Stimulated activated CD4-positive, alpha-beta T cell treated with anti-CD3 and anti-CD28 coated beads, TNF-alpha, amount 100 ng/mL, for 1 hour (primary cell): ENCODE measurements at regions not wholly inside any gene's neighbourhood (a gene's known extent, or its start where the extent isn't known, plus 50 kb on each side); places are given as distances from the start of the nearest gene placed in this dataset.

ENCODE experiments used
- DNase-seq, 3 donors: peaks; one replicate each; pipeline ENCODE4 v3.0.0-alpha.2; 2020; ENCODE audit warnings: low read depth in 3 of 3, low spot score in 1 of 3

DNA sequence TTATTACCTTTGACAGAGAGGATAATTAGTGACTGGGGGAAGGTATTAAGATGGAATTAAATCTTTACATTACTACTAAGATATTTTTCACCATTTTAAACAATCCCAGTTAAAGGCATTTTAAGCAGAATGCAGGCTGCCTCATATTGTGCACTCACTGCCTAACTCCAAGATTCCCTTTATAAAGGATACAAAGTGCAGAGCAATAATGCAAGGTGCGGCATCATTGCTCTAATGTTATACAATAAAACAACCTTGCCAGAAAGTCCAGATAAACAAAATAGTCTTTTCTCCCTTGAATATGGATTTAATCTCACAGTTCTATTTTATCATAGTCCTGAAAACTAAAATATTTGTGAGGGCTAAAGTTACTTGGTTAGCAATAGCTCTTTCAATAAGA is 1031.6 kb upstream of the SEMA6D start:
- DNase-seq = no peak

DNA sequence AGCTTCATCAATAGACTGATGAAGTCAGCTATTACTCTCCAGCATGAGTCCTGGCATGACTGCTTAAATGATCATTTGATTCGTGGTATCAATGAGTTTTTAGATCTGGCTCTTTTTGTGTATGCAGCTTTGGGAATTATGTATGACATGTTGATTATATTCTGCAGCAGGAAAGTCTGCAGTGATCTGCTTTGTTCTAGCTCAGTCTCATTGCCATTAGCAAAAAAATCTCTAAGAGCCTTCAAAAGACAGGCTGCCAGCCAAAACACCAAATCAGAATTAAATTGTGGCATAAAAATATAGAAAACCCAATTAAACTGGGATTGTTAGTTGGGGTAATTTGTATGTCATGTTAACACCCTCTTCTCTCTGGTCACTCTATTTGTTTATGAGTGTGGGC is 1021.0 kb upstream of the SEMA6D start:
- no peak for DNase-seq

DNA sequence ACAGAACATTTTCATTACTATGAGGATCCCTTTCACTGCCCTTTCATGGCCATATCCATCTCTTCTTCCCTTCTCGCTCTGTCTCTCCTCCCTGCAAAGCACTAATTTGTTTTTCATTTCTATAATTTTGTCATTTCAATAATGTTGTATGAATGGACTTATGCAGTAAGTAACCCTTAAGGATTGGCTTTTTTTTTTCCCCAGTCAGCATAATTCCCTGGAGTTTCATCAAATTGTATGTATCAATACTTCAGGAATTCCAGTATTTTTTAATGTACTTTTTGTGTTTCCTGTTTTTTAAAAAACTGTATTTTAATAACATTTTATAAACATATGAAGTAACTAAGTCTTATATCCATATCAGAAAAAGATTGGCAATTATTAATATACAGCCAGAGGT is 1016.0 kb upstream of the SEMA6D start:
- DNase-seq = no peak

DNA sequence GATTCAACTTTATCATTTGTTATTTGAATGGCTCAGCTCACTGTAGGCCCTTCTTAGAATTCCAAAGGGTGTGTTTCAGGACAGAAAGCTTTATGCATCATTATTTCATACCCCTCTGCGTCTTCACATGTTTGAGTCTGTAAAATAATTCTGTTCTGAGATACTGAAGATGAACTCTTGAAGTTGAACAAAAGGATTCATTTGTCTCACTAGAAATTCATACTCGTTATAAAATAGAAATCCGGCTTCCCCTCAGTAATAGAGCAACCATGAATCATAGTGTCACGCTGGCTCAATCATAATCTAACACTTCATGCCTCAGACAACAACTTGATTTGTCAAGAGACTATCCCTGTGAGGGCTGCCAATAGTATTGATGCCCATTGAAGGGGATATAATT is 1015.4 kb upstream of the SEMA6D start:
- DNase-seq = no peak

DNA sequence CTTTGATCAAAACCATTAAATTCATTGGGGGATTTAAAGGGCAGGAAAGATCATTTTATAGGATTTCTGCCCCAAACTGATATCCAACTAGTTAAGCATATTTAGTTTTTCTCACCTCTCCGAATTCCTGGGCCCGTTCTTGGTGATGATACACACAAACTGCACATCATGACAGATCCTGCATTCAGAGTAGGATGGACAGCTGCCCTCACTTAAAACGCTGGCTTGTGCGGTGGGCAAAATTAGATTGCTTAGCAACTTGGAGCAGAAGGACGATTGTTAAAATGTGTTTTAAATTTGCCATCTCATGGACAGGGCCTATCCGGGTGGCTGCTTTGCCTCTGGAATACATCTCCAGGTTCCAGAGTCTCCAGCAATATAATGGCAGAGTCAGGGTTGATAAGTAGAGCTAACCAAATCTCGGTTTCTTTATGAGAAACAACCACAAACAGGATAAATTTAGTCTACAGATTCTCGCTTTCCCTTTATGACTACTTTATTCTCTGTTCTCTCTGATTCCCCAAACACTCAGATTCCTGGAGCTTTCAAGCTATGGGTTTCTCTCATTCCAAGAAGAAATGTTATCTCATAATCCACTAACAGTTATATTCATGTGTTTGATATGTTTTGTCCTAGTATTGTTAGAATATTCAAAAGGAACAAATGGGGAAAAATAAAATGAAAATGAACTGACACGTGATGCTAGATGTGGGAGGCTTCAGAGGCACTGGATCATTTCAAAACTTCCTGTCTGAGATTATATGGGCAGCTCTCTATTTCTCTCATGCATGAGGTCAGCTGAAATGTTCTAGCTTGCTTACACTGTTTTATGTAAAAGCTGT is 1014.1 kb upstream of the SEMA6D start:
- DNase-seq = no peak

DNA sequence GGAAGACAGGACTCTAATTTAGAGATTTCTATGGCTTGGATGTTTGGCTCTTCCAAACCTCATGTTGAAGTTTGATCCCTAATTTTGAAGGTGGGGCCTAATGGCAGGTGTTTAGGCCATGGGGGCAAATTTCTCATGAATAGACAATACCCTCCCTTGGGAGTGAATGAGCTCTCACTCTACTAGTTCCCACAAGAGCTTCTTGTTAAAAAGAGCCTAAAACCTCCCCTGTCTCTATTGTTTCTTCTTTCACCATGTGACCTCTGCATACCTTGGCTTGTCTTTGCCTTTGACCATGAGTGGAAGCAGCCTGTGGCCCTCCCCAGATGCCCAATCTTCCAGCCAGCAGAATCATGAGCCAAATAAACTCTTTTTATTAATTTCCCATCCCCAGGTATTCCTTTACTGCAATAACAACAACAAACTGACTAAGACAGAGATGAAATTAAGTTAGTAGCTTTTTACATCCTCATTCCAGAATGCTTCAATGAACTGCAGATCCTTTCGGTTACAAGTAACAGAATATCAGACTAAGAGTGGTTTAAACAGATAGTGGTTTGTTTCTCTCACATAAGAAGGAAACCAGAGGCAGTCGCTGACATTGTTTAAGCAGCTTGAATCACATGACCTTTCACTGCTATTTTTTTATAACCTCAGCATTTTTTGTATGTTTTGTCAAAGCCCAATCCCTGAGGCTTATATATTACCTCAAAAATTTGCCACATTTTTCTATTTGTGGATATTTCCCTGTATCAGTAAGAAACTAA is 1013.3 kb upstream of the SEMA6D start:
- DNase-seq = no peak

DNA sequence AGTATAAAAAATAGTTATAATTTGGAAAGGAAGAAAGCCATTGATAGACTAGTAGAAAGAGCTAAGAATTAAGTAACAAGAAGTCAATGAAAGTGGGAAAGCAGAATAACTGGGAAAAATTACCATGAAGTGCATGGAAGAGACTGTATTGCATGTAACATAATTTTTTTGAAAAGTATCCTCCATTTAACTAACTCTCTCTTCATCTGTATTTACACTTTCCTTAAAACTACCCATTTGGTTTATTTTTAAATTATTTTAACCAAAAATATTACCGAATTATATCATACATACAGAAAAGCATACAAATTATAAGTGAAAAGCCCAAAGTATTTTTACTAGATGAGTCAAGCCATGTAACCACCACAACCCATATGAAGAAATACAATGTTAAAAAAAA is 1009.9 kb upstream of the SEMA6D start:
- no peak for DNase-seq

DNA sequence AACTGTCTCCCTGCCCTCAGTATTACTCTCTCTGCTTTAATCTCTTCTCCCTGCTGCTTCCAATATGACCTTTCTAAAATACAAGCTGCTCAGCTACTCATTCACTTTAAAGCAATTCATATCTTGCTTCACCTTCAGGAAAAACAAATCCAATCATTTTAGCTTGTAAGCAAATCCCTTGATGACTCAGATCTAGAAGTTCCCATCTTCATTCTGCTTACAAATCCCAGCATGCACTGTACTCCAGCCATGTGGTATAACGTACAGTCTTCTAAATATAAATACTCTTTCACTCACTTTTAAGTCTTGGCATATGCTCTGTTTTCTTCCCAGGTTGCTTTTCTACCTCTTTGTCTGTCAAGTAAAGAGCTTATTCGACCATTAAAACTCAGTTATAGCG is 1009.1 kb upstream of the SEMA6D start:
- no peak for DNase-seq

DNA sequence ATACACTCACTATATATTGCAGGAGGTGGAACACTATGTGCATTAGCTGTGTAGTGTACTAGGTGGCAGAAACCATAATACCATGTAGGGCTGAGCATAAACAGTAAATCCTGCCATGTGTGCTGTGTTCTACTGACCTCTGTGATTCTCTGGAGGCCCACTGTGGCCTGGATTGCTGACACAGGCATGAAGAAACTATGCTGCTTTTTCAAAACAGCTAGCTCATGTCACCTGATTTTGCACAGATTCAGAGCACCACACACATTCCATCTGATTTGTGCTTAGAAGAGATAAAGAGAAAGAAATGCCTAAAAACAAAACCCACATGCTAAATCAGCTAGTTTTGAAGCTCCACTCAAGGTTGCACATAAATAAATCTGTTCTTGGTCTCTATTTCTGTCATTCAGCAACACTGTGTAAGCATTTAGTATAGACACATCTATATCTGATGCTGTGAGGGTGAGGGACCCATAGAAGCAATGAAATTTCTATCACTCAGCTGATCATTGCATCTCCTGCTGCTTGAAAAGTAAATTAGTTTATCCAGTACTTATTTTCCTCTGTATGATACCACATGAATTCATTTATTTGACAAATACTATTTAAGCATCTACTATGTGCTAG is 1007.7 kb upstream of the SEMA6D start:
- DNase-seq = no peak

DNA sequence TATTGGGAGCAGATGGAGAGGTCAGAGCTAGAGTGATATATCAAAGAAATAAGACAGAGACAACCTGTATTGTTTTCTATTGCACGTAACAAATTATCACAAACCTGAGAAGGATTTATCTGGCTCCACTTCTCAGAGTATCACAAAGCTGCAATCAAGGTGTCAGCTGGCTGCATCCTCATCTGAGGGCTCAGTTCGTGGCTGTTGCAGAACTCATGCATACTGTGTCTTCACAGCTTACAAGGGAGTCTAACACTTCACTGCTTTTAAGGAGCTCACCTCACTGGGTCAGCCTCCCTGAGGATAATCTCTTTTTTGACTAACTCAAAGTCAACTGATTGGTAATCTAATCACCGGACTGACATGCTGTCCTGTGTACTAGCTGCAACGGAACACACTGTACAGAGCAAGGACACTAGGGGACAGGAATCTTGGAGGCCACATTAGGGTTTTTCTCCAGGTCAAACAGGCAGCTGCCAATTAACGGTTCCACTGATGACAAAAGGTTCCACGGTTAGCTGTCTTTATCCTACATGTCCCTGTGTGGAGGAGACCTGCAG is 1006.8 kb upstream of the SEMA6D start:
- DNase-seq = no peak

DNA sequence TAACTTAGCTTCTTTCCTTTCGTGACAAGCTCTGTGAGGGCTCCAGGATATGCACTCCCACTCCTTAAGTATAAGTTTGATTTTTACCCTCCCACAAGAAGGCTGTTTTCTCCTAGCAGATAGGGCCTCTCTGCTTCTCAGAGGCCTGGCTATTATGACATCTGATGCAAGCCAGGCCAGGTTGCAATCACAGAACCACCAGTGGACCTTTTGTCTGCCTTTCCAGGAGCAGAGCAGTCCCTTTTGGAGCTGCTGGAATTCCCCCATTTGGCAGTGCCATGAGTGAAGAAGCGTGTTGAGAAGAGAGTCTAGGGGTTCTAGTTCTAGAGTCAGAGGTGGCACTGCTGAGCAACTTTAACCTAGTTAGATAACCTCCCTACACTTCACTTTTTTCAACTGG is 1004.3 kb upstream of the SEMA6D start:
- DNase-seq = no peak

DNA sequence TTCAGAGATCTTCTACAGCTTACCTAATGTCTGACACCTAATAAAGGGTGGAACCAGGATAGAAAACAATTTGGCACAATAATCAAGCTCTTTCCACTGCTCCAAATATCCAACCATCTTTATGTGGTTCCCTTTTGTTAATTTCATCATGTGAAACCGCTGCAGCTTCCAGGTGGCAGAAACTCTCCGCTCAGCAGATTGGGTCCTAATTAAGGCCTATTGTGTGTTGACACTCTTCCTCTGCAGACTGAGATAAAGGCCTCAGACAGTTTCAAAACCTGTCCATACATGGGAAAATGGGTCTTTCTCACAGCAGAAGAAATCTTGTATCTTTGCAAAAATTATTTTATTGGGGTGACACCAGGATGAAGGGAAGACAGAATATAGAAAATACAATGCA is 1002.4 kb upstream of the SEMA6D start:
- no peak for DNase-seq

DNA sequence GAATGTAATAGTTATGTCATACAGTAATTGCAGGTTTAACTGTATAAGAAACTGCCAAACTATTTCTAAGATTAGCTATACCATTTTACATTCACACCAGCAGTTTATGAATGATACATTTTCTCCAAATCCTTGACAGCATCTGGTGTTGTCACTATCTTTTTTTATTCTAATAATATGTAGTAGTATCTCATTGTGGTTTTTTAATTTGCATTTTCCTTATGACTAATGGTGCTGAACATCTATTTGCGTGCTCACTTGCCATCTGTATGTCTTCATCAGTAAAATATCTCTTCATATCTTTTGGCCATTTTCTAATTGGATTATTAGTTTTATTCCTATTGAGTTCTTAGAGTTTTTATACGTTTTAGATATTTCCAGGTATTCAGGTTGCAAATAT is 994.0 kb upstream of the SEMA6D start:
- DNase-seq = no peak

DNA sequence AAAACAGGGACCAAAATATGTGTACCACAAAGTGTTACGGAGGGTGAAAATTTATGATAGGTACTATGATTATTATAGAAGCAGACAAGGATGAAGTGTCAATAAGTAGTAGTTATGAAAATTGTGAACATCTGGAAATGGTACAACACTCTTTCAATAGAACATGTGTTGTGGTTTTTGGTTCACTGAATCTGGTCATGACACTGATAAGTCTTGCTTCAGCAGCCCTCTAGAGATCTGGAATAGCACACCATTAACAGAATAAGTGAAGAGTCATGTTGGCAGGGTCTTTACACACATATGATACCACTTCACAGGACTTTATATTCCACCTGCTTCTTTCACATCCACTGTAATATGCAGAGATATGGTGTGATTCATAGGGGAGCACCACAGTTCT is 985.2 kb upstream of the SEMA6D start:
- DNase-seq = no peak

DNA sequence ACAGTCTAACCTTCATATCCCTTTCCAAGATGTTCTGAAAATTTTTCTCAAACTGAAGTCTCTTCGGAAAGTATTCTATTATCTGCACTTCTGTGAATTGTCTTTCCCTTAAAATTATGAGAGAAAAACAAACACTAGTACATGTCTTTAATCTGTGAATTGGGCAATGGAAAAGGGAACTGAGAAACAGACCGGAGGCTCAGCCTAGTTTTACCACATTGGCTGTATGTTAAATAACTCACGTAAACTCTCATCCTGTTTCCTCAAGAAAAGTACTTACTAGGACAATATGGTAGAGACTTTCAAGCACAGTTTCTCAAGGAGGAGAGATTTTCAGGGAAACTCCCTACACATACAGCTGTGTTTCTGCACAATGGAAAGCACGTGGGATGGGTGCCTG is 982.2 kb upstream of the SEMA6D start:
- DNase-seq = no peak

DNA sequence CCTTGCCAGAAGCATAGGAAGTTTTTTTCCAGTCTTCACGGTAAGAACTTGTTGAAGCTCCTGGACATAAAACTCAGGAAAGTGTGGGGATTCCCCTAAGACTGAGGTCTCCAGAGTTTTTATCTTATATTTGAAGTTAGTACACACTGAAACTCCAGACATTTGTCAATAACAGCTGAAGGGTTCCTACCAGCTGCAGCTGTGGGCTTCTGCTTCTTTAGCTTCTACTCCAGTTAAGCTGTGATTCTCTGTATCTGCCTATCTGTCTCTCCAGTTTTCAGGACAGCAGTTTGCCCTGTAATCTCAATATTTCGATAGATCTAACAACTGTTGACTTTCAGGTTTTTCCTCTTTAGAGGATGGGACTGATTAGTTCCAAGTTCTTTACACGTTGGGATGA is 966.0 kb upstream of the SEMA6D start:
- DNase-seq = no peak

DNA sequence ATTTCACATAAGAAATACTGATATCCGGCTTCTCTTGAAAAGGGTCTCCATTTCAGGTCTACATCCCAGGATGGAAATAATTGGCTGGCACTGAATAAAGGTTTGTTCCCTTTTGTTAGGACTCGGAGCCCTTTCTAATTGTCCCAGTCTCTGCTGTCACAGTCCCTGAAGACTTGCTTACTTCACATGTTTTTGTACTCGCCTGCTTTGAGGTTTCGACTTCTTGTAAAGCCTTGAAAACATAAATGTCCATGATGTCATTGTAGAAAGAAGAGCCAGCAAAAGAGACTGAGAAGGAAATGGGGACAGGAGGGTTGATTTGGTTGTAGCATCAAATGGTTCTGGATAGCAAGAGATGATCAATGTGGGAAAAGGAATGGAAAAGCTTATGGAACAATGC is 963.4 kb upstream of the SEMA6D start:
- DNase-seq = no peak

DNA sequence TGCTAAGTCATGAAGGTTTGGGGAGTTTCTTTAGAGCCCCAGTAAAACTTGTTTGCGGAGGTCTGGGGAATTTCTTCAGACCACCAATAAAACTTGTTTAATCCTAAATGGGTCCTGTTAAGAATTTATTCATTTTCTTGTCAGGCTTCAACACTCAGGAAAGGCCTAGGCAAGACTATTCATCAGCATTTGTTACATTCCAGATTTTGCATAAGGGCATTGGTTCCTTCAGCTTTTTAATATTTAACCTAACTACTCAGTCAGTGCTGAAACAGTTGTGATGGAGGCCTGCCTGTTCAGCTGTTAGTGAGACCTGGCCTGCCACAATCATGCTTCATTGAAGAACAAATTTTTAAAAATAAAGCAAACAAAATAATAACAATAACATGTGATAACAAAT is 954.2 kb upstream of the SEMA6D start:
- no peak for DNase-seq

DNA sequence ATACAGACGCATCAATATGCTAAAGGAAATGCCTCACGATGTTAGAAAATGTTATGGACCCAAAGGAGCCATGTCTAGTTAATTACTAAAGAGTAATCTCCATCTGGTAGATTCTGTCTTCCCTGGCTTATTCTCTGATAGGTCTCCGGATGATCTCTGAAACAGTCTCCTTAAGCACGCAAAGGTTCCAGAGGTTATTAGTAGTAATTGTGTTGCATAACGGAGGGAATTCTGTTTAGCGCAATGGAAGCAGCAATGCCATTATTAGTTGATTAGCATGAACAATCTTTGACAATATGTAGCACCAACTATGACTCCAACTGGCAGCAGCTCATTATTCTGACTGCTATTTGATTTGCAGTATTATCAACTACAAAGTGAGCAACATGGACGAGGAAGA is 952.5 kb upstream of the SEMA6D start:
- no peak for DNase-seq

DNA sequence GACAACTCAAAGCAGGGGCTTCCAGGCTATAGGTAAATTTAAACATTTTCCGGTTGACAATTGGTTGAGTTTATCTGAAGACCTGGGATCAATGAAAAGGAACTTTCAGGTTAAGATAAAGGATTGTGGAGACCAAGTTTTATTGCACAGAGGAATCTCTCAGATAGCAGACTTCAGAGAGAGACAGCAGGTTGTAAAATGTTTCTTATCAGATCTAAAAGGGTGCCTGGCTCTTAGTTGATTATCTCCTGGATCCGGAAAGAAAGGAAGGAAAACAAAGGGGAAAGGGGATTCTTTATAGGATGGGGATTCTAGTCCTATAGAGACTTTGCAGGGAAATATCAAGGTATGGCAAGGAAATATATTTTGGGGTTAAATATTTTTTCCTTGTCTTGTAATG is 951.3 kb upstream of the SEMA6D start:
- DNase-seq = no peak

DNA sequence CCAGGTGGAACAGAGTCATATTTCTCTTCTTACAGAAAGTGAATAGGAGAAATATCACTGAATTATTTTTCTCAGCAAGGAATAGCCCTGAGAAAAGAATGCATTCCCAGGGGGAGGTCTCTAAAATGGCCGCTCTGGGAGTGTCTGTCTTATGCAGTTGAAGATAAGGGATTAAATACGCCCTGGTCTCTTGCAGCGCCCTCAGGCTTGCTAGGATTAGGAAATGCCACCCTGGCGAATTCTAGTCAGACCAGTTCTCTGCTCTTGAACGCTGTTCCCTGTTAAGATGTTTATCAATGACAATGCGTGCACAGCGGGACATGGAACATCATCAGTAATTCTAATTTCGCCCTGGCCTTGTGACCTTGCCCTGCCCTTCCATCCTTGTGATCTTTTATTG is 949.0 kb upstream of the SEMA6D start:
- DNase-seq = no peak

DNA sequence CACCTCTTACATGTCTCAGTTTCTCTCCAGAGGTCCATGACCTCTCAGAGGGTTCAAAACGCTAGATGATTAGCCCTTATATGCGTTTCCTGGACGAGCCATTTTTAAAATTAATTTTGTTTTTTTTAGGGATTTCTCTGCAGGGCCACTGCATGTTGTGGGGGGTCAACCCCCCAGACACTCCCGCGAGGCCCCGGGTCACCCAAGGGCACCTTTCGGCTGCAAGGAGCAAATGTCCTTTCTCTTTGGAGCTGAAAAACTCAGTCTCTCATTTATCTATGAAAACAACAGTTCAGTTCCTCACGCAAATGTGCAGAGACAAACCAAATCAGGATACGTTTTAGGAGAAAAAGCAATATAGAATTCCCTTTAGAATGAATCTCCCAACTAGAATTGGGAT is 944.3 kb upstream of the SEMA6D start:
- DNase-seq = no peak
